BJ (cell line): ENCODE measurements at regions not wholly inside any gene's neighbourhood (a gene's known extent, or its start where the extent isn't known, plus 50 kb on each side); places are given as distances from the start of the nearest gene placed in this dataset.

Experiments
- CTCF ChIA-PET: fragments of 350-600 bp; formaldehyde crosslinking; extraction: SDS; loops from one replicate; lab custom pipeline; 2021; ENCODE audit warnings: antibody characterized with exemption, inconsistent platforms; lab: Yijun Ruan, JAX
- POLR2A ChIA-PET: fragments of 300-600 bp; sonication (Branson Sonifier 250); formaldehyde crosslinking; extraction: SDS; loops from one replicate; lab custom pipeline; 2021; ENCODE audit warnings: antibody characterized with exemption; lab: Charles Lee
- DNase-seq: peaks from one replicate; pipeline ENCODE4 v3.0.0-alpha.2; 2011; ENCODE audit warnings: low read depth
- H3K27me3 ChIP-seq: 2 replicates; pipeline ENCODE4 v1.6.0; 2011; ENCODE audit warnings: low read length; ENCODE audit not compliant: control insufficient read depth, insufficient read depth
- H3K36me3 ChIP-seq: 2 replicates; pipeline ENCODE4 v1.5.1; 2011; ENCODE audit warnings: low read length; ENCODE audit not compliant: control insufficient read depth, insufficient read depth
- H3K4me3 ChIP-seq: 2 replicates; pipeline ENCODE4 v1.5.1; 2011; ENCODE audit warnings: low read depth, mild to moderate bottlenecking, control low read depth, low read length
- CTCF ChIP-seq: IDR thresholded peaks from 2 replicates; pipeline ENCODE4 v1.5.1; 2011; ENCODE audit warnings: low read depth, mild to moderate bottlenecking, control low read depth, inconsistent platforms, low read length, moderate library complexity; ENCODE audit not compliant: insufficient read depth

GRCh38 chr1:218066332-218066731 lies 218.8 kb upstream of the RRP15 start:
- Histone ChIP-seq H3K27me3 (no peaks in the 10 kb centered on the region), H3K36me3 (no peaks in the 10 kb centered on the region), H3K4me3 (no peak overlapping the region)
- DNase-seq = no peak
- TF ChIP-seq CTCF = no peak
- CTCF ChIA-PET = no interaction called here
- POLR2A ChIA-PET = no interaction called here

GRCh38 chr1:218068241-218068640 lies 216.9 kb upstream of the RRP15 start:
- Histone ChIP-seq H3K36me3 (no peaks in the 10 kb centered on the region), H3K4me3 (no peak overlapping the region), H3K27me3 (no peaks in the 10 kb centered on the region)
- ChIA-PET POLR2A (no interaction called here), CTCF (no interaction called here)
- no peak for TF ChIP-seq CTCF
- no peak for DNase-seq

- TF ChIP-seq CTCF = no peak
- ChIA-PET POLR2A (no interaction called here), CTCF (no interaction called here)
- Histone ChIP-seq H3K36me3 (no peaks in the 10 kb centered on the region), H3K27me3 (no peaks in the 10 kb centered on the region), H3K4me3 (no peak overlapping the region)
- no peak for DNase-seq
Measured at GRCh38 chr1:218069180-218069579, 215.9 kb upstream of the RRP15 start.

- DNase-seq = no peak
- Histone ChIP-seq H3K36me3 (no peaks in the 10 kb centered on the region), H3K4me3 (no peak overlapping the region), H3K27me3 (no peaks in the 10 kb centered on the region)
- ChIA-PET POLR2A (no interaction called here), CTCF (no interaction called here)
- no peak for TF ChIP-seq CTCF
Measured at GRCh38 chr1:218073062-218073461, 212.0 kb upstream of the RRP15 start.

- CTCF ChIA-PET = no interaction called here
- POLR2A ChIA-PET = no interaction called here
- DNase-seq = no peak
- no peak overlapping the region for H3K4me3 ChIP-seq
- no peaks in the 10 kb centered on the region for H3K36me3 ChIP-seq
- no peak for TF ChIP-seq CTCF
- H3K27me3 ChIP-seq = no peaks in the 10 kb centered on the region
Measured at GRCh38 chr1:218078916-218079315, 206.2 kb upstream of the RRP15 start.
